ENCODE measurements at regions not wholly inside any gene's neighbourhood (a gene's known extent, or its start where the extent isn't known, plus 50 kb on each side); places are given as distances from the start of the nearest gene placed in this dataset.

DNA sequence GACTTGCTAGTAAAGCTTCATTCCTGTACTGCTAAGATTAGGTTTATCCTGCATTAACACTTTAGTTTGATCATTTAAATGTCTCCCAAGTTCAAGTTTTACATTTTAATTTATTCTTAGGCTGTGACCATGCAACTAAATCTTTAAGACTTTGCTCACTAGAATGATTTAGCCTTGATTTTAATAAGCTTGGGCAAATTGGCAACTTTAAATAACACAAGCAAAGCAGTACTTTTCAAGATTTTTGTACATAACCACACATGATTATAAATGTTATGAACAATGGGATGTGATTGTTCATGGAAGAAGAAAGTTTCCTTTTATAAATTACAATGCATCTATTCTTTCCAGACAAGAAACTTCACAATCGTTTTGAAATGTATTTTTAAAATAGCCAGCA is 948.0 kb upstream of the EPHA7 start:
- TF ChIP-seq, protein P1, sequence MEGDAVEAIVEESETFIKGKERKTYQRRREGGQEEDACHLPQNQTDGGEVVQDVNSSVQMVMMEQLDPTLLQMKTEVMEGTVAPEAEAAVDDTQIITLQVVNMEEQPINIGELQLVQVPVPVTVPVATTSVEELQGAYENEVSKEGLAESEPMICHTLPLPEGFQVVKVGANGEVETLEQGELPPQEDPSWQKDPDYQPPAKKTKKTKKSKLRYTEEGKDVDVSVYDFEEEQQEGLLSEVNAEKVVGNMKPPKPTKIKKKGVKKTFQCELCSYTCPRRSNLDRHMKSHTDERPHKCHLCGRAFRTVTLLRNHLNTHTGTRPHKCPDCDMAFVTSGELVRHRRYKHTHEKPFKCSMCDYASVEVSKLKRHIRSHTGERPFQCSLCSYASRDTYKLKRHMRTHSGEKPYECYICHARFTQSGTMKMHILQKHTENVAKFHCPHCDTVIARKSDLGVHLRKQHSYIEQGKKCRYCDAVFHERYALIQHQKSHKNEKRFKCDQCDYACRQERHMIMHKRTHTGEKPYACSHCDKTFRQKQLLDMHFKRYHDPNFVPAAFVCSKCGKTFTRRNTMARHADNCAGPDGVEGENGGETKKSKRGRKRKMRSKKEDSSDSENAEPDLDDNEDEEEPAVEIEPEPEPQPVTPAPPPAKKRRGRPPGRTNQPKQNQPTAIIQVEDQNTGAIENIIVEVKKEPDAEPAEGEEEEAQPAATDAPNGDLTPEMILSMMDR (IDR thresholded peaks at IDR 0.05 in 8 of 11, conservative IDR thresholded peaks at IDR 0.05 in 3 of 11): no peak
- TF ChIP-seq POLR2A (IDR thresholded peaks at IDR 0.05): no peak
